ENCODE measurements at regions not wholly inside any gene's neighbourhood (a gene's known extent, or its start where the extent isn't known, plus 50 kb on each side); places are given as distances from the start of the nearest gene placed in this dataset.

DNA sequence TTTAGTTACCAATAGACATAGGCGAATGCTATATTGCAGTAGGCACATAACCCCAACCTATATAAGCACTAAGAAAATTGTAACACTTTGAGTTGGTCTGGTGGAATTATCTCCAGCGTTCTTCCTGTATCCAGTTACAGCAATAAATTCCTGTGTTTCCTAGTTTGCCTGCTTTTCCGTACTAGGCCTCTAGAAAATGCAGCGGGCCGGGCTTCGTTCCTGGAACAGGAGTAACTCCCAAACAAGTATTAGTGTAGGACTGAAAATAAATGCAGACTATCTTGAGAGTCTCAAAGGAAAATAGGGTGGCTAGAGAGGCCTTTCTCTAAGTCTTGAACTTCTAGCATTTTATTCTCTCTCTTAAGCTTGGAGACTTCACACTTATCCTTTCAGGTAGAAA, 159.8 kb downstream of the OR13H1 start:
- no peak for DNase-seq (ENCODE audit: low spot score)

GRCh38 chrX:131704136-131704695, 160.3 kb downstream of the OR13H1 start:
- DNase-seq (ENCODE audit: low spot score), result no peak

- no peak for DNase-seq (ENCODE audit: low spot score)
These were observed 165.7 kb downstream of the OR13H1 start for GRCh38 chrX:131709553-131709952.

DNA sequence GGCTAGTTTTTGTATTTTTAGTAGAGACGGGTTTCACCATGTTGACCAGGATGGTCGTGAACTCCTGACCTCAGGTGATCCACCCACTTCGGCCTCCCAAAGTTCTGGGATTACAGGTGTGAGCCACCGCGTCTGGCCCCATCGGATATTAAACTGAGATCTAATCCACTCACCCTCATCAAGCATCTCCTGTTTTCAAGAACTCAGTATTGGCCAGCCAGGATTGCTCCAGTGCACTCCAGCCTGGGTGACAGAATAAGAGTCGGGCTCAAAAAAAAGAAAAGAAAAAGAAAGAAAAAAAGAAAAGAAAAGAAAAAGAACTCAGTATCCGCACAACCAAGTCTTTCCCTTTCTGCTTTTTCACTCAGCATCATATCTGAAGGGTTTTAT, 167.6 kb downstream of the OR13H1 start:
- DNase-seq (ENCODE audit: low spot score), result no peak

DNA sequence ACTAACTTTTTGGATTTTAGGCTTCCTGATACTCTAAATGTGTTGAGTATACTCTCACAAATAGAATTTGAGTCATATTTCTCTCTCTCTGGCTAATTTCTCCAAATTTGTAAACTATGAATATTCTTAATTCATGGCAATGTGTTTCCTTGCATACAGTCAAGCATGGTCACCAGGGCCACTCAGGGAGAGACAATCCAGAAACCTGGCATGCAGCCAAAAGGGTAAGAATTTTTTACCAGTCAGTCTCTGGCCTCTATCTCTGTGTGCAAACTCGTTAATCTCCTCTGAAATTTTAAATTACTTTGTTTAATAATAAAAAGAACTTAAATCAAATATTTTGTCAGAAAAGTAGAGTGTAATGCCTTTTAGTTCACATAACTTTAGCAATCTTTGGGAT, 179.8 kb downstream of the OR13H1 start:
- DNase-seq (ENCODE audit: low spot score), result no peak

DNA sequence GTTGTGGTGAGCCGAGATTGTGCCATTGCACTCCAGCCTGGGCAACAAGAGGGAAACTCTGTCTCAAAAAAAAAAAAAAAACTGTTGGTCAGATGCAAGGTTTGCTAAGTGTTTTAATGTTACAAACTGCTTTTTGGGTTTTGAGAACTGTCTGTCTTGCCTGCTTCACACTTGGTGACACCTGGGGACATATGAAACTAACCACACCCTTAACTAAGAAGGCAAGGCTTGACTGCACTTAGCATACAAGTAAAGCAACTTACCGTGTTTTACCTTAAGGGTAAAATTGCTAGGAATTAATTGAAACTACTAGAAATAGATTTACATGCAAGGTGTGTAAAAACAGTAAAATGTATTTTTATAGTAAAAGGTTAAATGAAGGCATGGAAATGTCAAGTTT, 180.4 kb downstream of the OR13H1 start:
- no peak for DNase-seq (ENCODE audit: low spot score)

DNA sequence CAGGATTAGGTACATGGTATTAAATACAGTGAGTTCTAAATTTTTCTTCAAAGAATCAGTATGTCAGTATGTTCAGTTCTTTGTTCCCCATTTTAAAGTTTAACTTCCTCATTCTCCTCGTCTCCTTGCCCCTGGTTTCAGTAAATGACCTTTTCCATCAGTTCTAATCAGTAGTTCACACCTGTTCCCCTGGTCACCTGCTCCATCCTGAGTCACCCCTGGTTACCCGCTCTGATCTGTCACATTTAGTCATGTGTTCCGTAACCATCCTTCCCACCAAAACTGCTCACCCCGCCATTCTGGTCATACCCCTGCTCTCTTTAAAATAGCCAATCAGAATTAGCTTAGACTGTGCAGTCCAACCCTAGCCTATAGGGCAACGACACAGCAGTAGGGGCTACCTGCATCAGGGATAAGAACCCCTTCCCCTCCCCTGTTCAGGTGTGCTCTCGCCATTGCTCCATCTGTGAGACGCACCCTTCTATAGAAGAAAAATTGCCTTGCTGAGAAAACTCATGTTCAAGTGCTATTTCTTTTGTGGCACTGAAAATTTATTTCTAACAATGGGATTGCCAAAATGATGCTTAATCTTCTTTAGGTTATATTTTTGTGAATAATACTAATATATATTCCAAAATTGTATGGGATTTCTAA, 181.3 kb downstream of the OR13H1 start:
- DNase-seq (ENCODE audit: low spot score), result no peak

GRCh38 chrX:131727778-131728177, 183.9 kb downstream of the OR13H1 start:
- DNase-seq (ENCODE audit: low spot score), result no peak

DNA sequence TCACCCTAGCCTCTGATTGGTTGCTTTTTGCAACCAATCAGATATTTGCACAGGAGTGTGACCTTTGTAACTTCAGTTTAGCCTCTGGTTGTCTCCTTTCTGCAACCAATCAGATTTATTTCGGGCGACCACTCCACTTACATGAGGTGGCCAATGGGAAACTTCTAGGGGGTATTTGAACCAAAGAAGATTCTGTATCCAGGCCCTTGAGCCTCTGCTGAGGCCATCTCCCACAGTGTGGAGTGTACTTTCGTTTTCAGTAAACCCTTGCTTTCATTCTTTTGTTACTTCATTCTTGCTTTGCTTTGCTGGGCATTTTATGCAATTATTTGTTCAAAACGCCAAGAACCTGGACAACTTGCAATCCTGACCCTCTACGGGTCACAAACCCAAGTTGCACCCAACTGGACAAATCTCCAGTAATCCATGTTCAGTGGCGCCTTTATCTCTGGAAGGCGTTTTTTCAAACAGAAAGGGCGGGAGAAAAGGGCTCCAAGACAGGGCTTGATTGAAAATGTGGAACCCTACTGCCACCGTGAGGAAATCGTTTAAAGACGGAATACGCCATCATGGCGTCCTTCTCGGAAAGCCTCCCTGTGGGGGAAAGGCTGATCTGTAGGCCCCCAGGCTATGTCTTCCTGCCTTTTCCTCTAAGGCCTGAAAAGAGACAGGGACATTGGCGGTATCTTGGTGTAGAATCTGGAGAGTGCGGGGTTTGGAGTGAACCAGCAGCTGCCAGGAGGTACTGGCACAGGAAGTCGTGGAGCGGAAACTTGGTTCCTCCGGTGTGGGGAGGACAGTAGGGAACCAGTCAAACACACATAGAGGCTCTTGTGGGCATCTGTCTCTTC, 184.6 kb downstream of the OR13H1 start:
- no peak for DNase-seq (ENCODE audit: low spot score)

DNA sequence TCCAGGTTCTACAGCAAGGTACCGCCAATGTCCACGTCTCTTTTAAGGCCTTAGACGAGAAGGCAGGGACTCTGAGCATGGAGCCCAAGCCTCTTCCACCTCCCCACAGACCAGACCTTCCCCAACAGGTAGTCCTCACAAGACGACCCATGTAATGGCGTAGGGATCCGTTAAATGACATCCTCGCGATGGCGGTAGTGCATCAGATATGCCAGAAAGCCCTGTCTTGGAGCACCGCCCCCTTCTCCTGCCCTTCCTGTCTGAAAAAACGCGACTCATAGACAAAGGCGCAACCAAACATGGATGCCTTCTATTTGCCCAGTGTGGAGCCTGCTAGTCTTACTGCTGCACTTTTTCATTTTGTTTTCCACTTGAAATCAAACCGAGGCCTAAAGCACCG, 185.4 kb downstream of the OR13H1 start:
- DNase-seq (ENCODE audit: low spot score), result no peak

DNA sequence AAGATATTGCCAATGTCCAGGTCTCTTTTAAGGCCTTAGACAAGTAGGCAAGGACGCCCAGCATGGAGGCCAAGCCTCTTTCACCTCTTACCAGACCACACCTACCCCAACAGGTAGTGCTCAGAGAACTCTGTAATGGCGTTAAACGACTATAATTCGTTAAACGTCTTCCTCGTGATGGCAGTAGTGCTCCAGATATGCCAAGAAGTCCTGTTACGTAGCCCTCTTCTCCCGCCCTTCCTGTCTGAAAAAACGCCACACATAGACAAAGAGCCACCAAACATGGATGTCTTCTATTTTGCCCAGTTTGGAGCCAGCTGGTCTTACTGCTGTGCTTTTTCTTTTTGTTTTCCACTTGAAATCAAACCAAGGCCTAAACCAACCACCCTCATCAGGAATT, 190.7 kb downstream of the OR13H1 start:
- no peak for DNase-seq (ENCODE audit: low spot score)

DNA sequence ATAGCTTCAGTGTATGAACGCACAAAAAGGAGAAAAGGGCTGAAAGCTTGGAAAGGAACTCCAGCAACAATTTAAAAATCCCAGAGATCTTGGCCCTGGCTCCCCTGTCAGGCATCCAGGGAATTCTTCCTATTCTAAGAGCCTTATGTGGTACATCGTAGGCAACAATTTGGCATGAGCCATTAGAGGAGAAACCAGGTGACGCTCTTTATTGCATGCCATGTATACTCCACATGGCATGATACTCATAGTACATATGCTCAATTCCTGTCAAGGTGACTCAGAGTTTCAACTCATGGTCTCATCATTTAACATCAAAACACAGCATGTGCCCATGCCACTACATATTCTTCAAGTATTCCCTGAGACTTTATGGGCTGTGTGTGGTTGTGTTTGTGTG, 191.3 kb downstream of the OR13H1 start:
- no peak for DNase-seq (ENCODE audit: low spot score)

- DNase-seq (ENCODE audit: low spot score), result no peak
These were observed 195.9 kb downstream of the OR13H1 start for GRCh38 chrX:131739823-131740222.

GRCh38 chrX:131741103-131741581, 197.3 kb downstream of the OR13H1 start:
- no peak for DNase-seq (ENCODE audit: low spot score)

DNA sequence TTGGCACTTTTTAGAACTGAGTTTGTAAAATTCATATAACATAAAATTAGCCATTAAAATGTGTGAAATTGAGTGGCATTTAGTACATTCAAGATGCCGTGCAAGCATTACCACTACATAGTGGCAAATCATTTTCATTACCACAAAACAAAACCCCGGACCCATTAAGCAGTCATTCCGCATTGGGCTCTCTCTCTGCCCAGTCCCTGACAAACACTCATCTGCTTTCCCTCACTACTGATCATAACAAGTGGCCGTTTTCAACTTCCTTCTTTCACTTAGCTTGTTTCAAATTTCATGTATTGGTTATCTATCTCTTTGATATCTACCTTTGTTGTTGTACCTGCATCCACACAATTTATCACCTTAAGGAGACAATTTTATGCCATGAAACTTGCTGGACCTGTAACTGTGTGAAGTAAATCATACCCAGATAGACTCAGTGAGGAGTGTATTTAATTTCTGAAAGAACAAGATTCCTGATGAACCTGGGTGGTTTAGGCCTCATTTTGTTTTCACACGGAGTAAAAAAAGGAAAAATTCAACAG, 202.1 kb downstream of the OR13H1 start:
- DNase-seq (ENCODE audit: low spot score), result no peak

DNA sequence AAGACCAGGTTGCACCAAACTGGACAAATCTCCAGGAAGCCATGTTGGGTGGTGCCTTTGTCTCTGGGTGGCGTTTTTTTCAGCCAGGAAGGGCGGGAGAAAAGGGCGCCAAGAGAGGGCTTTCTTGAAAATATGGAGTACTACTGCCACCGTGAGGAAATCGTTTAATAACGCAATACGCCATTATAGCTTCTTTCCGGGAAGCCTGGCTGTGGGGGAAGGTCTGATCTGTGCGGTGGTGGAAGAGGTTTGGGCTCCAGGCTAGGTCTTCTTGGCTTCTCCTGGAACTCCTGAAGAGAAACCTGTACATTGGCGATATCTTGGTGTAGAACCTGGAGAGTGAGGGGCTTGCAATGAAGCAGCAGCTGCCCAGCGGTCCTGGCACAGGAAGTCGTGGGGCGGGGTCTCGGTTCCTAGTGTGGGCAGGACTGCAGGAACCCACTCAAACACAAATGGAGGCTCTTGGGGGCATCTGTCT, 202.7 kb downstream of the OR13H1 start:
- no peak for DNase-seq (ENCODE audit: low spot score)

DNA sequence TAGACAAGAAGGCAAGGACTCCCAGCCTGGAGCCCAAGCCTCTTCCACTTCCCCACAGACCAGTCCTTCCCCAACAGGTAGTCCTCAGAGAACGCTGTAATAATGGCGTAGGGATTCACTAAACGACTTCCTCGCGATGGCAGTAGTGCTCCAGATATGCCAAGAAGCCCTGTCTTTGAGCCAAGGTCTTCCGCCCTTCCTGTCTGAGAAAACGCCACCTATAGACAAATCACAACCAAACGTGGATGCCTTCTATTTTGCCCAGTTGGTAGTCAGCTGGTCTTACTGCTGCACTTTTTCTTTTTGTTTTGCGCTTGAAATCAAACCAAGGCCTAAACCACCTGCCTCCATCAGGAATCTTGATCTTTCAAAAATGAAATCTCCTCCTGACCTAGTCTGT, 203.3 kb downstream of the OR13H1 start:
- DNase-seq (ENCODE audit: low spot score), result no peak

GRCh38 chrX:131752493-131753198, 208.8 kb downstream of the OR13H1 start:
- no peak for DNase-seq (ENCODE audit: low spot score)

DNA sequence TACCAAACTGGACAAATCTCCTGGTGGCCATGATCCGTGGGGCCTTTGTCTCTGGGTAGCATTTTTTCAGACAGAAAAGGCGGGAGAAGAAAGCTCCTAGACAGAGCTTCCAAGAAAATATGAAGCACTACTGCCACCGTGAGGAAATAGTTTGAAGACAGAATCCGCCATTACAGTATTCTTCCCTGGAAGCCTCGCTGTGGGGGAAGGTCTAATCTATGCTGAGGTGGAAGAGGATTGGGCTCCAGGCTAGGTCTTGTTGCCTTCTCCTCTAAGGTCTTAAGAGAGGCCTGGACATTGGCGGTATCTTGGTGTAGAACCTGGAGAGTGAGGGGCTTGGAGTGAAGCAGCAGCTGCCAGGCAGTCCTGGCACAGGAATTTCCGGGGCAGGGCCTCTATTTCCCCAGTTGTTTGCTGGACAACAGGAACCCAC, 218.9 kb downstream of the OR13H1 start:
- DNase-seq (ENCODE audit: low spot score), result no peak

- no peak for DNase-seq (ENCODE audit: low spot score)
These were observed 219.8 kb downstream of the OR13H1 start for GRCh38 chrX:131763674-131764073.

DNA sequence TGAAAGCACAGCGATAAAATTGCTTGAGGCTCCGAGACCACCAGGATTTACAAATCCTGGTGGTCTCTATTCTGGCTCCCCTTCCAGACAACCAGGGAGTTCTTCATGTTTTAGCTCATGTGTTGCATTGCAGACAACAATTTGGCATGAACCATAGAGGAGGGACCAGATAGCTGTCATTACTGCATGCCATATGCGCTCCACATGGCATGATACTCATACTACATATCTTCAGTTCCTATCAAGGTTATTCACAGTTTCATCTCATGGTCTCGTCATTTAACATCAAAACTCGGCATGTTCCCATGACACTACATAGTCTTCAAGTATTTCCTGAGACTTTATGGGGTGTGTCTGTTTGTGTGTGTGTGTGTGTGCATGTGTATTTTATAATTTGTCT, 220.3 kb downstream of the OR13H1 start:
- DNase-seq (ENCODE audit: low spot score), result no peak
